DMS79 (cell line): ENCODE measurements at regions not wholly inside any gene's neighbourhood (a gene's known extent, or its start where the extent isn't known, plus 50 kb on each side); places are given as distances from the start of the nearest gene placed in this dataset.

Experiments used
- DNase-seq: peaks from one replicate; lab custom pipeline; 2025; lab: John Stamatoyannopoulos, UW

GRCh38 chr15:94917068-94917467 lies 685.7 kb downstream of the MCTP2 start:
- DNase-seq = no peak

DNA sequence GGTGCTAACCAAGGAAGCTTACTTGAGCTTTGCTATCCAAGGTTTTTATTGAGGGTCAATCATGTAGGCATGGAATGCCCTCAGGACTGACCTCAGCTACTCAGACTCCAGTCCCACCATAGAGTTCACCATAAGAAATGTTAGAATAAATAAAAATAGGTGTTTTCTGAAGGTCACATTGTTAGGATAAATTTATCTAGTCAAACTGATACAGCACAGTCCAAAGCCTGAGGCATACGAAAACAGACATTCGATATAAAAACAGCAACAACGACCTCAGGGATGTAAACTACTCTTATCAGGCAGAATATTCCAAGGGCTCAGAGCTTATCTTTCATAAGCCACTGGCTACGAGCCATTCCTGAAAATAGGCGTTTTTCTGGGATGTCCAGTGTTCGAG lies 690.6 kb downstream of the MCTP2 start:
- DNase-seq = no peak

GRCh38 chr15:94924057-94924456 lies 692.7 kb downstream of the MCTP2 start:
- no peak for DNase-seq

DNA sequence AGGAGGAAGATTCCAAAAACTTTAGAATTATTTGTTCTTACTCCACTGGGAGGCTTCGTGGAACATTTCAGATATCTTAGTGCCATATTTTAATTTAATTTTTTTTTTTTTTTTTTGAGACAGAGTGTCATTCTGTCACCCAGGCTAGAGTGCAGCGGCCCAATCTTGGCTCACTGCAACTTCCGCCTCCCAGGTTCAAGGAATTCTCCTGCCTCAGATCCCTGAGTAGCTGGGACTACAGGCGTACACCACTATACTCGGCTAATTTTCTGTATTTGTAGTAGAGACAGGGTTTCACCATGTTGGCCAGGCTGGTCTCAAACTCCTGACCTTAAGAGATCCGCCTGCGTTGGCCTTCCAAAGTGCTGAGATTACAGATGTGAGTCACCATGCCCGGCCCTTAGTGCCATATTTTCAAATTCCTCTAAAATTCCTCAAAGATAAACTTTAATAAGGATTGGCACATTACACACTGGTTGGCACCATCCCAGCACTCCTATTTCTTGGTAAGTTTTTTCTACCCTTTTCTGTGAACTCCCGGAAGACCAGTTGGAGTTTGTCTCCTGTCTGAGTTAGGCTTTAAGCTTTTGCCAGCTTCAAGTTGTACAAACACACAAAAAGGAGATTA lies 693.7 kb downstream of the MCTP2 start:
- DNase-seq = no peak

- DNase-seq = no peak
Observed at GRCh38 chr15:94925680-94926079, 694.3 kb downstream of the MCTP2 start.

DNA sequence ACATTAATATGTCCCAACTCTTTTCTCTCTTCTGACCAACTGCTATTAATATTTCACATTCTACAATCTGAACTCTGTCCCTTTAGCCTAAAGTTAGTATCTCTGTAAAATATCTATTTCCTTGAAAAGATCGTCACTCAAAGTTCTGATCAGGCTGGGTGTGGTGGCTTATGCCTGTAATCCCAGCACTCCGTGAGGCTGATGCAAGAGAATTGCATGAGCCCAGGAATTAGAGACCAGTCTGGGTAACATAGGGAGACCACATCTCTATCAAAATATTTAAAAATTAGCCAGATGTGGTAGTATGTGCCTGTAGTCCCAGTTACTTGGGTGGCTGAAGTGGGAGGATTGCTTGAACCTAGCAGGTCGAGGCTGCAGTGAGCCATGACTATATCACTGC lies 695.6 kb downstream of the MCTP2 start:
- no peak for DNase-seq

DNA sequence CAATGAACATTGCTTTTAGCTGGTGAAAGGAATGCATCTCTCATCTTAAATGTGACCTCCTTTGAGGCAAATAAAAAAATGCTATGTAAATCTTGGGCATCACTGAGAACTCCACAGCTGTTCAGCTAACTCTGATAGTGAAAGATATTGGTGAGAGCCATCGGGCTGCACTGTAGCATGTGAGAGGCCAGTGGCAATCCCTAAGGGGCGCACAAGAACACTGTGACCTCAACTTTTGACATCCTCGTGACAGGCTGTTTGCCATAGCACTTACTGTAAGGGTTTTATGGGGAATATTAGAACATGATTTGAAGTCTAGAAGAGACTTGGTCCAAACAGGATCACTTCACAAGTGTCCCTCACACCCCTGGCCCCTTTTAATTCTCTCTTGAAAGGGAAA lies 697.9 kb downstream of the MCTP2 start:
- DNase-seq = no peak

DNA sequence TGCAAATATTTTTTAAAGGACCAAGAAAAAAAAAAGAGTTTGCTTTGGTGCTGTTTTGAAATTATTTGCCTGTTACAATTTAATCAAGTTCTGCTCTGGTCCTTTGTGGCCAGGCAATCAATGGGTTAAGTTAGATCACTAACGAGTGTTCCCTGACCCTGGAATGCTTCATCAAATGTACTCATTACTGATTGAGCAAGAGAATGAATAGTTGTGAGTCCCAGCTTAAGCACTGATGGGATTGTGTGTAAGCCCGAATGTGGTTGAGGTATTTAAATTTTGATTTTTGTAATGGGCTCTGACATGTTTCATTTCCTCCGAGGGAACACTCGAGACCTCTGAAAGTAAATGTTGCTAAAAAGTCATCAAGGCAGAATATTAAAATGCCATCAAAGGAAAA lies 699.1 kb downstream of the MCTP2 start:
- DNase-seq = no peak

- DNase-seq = no peak
Observed at GRCh38 chr15:94930960-94931359, 699.6 kb downstream of the MCTP2 start.

DNA sequence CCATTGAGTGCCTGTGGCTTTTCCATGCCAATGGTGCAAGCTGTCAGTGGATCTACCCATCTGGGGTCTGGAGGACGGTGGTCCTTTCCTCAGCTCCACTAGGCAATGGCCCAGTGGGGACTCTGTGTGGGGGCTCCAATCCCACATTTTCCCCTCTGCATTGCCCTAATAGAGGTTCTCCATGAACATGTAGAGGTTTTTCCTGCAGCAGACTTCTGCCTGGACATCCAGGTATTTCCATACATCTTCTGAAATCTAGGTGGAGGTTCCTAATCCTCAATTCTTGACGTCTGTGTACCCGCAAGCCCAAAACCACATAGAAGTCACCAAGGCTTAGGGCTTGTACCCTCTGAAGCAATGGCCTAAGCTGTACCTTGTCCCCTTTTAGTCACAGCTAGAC lies 703.1 kb downstream of the MCTP2 start:
- DNase-seq = no peak

GRCh38 chr15:94937242-94937641 lies 705.9 kb downstream of the MCTP2 start:
- no peak for DNase-seq

- DNase-seq = no peak
Observed at GRCh38 chr15:94943888-94944287, 712.5 kb downstream of the MCTP2 start.

- no peak for DNase-seq
Observed at GRCh38 chr15:94951538-94951937, 720.2 kb downstream of the MCTP2 start.

- DNase-seq = no peak
Observed at GRCh38 chr15:94963953-94964352, 732.6 kb downstream of the MCTP2 start.

GRCh38 chr15:94965593-94965992 lies 734.2 kb downstream of the MCTP2 start:
- DNase-seq = no peak

DNA sequence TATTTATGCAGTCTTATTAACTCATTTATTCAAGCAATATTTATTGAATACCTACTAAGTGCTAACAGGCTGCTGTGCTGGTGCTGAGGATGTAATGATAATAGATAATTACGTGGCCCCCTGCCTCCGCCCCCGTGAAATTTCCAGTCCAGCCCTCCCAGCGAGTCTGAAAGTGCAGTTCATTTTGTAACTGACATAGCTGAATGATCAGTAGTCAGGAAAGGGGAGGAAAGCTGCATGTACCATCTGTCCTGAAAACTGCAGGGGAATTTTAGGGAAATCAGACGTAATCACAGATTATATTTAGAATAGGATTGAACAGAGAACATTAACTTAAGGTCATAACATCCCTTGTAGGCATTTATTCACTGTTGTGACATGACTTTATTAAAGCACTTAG lies 736.8 kb downstream of the MCTP2 start:
- DNase-seq = no peak

GRCh38 chr15:94970096-94970495 lies 738.7 kb downstream of the MCTP2 start:
- no peak for DNase-seq

DNA sequence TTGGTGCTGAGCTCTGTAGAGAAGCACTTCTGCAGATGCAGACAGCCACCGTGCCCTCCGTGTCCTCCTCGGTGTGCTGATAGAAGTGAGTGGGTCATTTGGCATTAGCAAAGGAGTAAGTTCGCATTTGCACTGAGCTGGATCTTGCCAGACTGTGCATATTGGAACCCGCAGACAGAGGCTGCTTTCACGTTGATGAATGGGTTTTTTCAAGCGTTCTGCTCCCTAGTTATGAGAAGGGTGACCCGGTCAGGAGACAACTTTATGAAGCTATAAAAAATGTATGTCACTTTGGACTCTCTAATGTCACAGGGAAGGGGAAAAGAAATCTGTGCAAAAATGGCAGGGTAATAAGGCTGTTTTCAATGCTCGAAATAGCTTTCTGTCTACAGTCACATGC lies 739.4 kb downstream of the MCTP2 start:
- no peak for DNase-seq

GRCh38 chr15:94972314-94972713 lies 741.0 kb downstream of the MCTP2 start:
- no peak for DNase-seq

- no peak for DNase-seq
Observed at GRCh38 chr15:94987085-94987484, 755.7 kb downstream of the MCTP2 start.

GRCh38 chr15:94991718-94992117 lies 760.4 kb downstream of the MCTP2 start:
- no peak for DNase-seq

- DNase-seq = no peak
Observed at GRCh38 chr15:95009635-95010034, 778.3 kb downstream of the MCTP2 start.

GRCh38 chr15:95013381-95013780 lies 782.0 kb downstream of the MCTP2 start:
- DNase-seq = no peak

DNA sequence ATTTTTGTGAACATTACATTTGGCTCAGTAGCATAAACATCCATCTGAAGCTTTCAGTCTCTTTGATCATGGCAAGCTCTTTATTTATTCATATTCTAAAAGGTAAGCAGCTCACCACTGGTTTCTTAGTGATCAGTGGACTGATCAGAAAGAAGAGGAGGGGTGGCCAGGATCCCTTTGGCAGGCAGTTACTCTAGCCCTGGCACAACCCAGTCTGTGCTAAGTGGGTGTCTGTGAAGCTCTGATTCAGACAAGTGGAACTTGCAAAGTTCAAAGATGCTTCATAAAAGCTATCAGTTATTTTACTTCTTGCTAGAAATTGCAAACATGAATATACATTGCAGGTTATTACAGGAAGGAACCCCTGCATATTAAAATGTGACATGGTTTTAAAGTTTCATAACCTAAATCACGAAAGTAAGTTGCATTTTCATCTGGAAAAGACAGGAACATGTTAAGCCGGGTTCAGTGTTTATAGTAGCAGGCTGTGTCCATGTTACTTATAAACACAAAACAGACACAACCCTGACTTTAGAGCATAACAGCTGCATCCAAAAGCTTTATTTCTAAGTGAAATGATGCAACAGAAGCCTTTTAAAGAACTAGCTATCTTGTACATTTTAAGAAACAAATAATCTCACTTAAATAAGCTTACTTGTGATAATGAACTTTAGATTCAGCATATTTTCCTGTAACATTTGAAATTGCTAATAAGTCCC lies 785.3 kb downstream of the MCTP2 start:
- DNase-seq = no peak
